ENCODE measurements at regions not wholly inside any gene's neighbourhood (a gene's known extent, or its start where the extent isn't known, plus 50 kb on each side); places are given as distances from the start of the nearest gene placed in this dataset.

GRCh38 chr6:159615918-159616317 is 77.1 kb downstream of the SOD2 start:
- no peak for TF ChIP-seq ZFP41 (tag by site-specific recombination; IDR thresholded peaks at IDR 0.05; ENCODE audit: borderline replicate concordance)
- no peak for TF ChIP-seq KLF7 (tag by site-specific recombination; IDR thresholded peaks at IDR 0.05; ENCODE audit: borderline replicate concordance)
- no peak for TF ChIP-seq CTCF (tag by site-specific recombination; IDR thresholded peaks at IDR 0.05)
- no peak for TF ChIP-seq SALL2 (tag by site-specific recombination; IDR thresholded peaks at IDR 0.05; ENCODE audit: borderline replicate concordance)
- TF ChIP-seq ZNF510 (tag by site-specific recombination; IDR thresholded peaks at IDR 0.05; ENCODE audit: insufficient replicate concordance) = no peak
- no peak for TF ChIP-seq KLF9 (tag by site-specific recombination; IDR thresholded peaks at IDR 0.05; ENCODE audit: low read depth)
- TF ChIP-seq ZNF658 (tag by site-specific recombination; IDR thresholded peaks at IDR 0.05) = no peak
- no peak for TF ChIP-seq ZNF610 (tag by site-specific recombination; IDR thresholded peaks at IDR 0.05; ENCODE audit: borderline replicate concordance)

Data from HEK293 (cell line).